Right lobe of liver (tissue), 6 donors: ENCODE measurements at regions not wholly inside any gene's neighbourhood (a gene's known extent, or its start where the extent isn't known, plus 50 kb on each side); places are given as distances from the start of the nearest gene placed in this dataset.

Experiments
- ATAC-seq, 4 donors: fragments of 200-7000 bp; cut with Tn5 transposase; one replicate each; pipeline ENCODE4 v1.9.1; 2020; ENCODE audit warnings: mild to moderate bottlenecking in 4 of 4, moderate library complexity in 4 of 4
- DNase-seq, 3 donors: peaks; one replicate each; pipeline ENCODE4 v3.0.0-alpha.2; 2020
- H3K27ac ChIP-seq, 3 donors: fragments of 200-600 bp; one replicate each; pipeline ENCODE4 v1.8.0; 2022
- H3K27me3 ChIP-seq, 2 donors: fragments of 200-600 bp; one replicate each; pipeline ENCODE4 v1.8.0; 2022
- H3K36me3 ChIP-seq, 4 donors: fragments of 200-600 bp; sonication (generic) in 1 of 4; one replicate each; pipeline versions ENCODE4 v1.5.1 to v1.8.0; 2017 to 2022; ENCODE audit warnings: control low read depth in 1 of 4
- H3K4me1 ChIP-seq, 4 donors: fragments of 200-600 bp; sonication (generic) in 1 of 4; one replicate each; pipeline versions ENCODE4 v1.5.1 to v1.8.0; 2017 to 2022; ENCODE audit warnings: control low read depth in 1 of 4
- H3K4me3 ChIP-seq, 3 donors: fragments of 200-600 bp; one replicate each; pipeline ENCODE4 v1.8.0; 2022
- H3K9me3 ChIP-seq, 4 donors: fragments of 200-600 bp; sonication (generic) in 1 of 4; one replicate each; pipeline versions ENCODE4 v1.5.1 to v1.8.0; 2017 to 2022; ENCODE audit warnings: control low read depth in 1 of 4
- POLR2A ChIP-seq: fragments of 450-650 bp; IDR thresholded peaks from one replicate; pipeline ENCODE4 v1.6.1; 2017; ENCODE audit warnings: antibody characterized with exemption, mild to moderate bottlenecking
- WGBS: methylation state at CpG from one replicate; pipeline ENCODE4 v1.1.6; 2018; ENCODE audit warnings: low coverage, low lambda C conversion rate; ENCODE audit not compliant: insufficient coverage; ENCODE audit errors: missing lambda C conversion rate; 5-methylcytosine and 5-hydroxymethylcytosine counted together
- intact Hi-C, 2 donors: fragments of 100-400 bp; cut with DNase I; formaldehyde crosslinking; loops; one replicate each; pipeline versions ENCODE4 v1.11.2 to v1.14.1; 2022
- TF ChIP-seq, protein P1 (sequence below), 4 donors: fragments of 200-600 bp in 3 of 4; fragments of 450-650 bp in 1 of 4; IDR thresholded peaks; one replicate each; pipeline versions ENCODE4 v1.5.1 to v1.8.0; 2016 to 2022; ENCODE audit warnings: antibody characterized with exemption in 4 of 4, mild to moderate bottlenecking in 2 of 4
- donor health status: DM: no; HTN: yes; CAD: no.
- donor health status: DM: no; HTN: no; CAD: no.
- donor health status: DM: no; HTN: no; CAD: no.
- donor health status: DM: no; HTN: yes; CAD: no.
- donor health status: DM: no; HTN: yes; CAD: no.

DNA sequence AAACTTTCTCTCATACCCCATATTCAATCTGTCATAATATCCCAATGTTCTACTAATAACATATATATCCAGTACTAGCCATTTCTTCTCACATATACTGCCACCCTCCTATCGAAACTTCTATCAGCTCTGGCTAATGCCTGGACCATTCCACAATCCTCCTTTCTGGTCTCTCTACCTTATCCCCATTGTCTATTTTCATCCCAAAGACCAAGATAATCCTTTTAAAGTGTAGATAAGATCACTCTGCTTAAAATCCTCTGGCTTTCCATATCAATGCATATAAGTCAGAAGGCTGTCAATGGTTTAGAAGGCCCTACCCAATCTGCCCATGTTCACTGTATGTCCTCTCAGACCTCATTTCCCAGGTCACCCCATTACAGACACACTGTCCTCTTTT, 229.6 kb downstream of the ZEB2 start:
- WGBS = 92% methylated on average over 1 of the region's 1 CpG

DNA sequence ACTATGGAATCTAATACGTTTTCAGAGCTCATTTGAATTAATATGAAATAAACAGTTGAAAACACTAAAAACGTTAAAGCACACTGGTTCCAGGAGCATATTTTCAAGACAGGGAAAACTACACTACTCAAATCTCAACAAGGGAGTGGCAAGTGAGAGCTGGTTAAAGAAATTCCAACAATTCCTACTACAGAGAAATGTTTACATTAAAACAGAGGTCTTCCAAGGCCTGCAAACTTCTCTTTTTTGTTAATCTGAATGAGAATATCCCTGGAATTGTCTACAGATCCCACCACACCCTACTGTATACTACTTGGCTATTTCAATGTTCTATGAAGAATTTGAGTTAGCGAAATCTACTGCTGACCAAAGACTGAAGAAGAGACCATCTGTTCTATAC, 231.5 kb downstream of the ZEB2 start:
- H3K36me3 ChIP-seq = no peaks in the 10 kb centered on the region
- H3K4me3 ChIP-seq = no peak overlapping the region
- H3K27ac ChIP-seq = no peak overlapping the region
- H3K27me3 ChIP-seq = no peaks in the 10 kb centered on the region
- H3K4me1 ChIP-seq = no peaks in the 10 kb centered on the region
- no peak for ATAC-seq
- TF ChIP-seq POLR2A = no peak
- TF ChIP-seq, protein P1, sequence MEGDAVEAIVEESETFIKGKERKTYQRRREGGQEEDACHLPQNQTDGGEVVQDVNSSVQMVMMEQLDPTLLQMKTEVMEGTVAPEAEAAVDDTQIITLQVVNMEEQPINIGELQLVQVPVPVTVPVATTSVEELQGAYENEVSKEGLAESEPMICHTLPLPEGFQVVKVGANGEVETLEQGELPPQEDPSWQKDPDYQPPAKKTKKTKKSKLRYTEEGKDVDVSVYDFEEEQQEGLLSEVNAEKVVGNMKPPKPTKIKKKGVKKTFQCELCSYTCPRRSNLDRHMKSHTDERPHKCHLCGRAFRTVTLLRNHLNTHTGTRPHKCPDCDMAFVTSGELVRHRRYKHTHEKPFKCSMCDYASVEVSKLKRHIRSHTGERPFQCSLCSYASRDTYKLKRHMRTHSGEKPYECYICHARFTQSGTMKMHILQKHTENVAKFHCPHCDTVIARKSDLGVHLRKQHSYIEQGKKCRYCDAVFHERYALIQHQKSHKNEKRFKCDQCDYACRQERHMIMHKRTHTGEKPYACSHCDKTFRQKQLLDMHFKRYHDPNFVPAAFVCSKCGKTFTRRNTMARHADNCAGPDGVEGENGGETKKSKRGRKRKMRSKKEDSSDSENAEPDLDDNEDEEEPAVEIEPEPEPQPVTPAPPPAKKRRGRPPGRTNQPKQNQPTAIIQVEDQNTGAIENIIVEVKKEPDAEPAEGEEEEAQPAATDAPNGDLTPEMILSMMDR (IDR thresholded peaks at IDR 0.05) = no peak
- intact Hi-C loops = no loop called here
- WGBS = 73% methylated on average over 3 of the region's 3 CpGs
- no peak for DNase-seq
- H3K9me3 ChIP-seq = no peaks in the 10 kb centered on the region

More for the DNA sequence above, 229.6 kb downstream of the ZEB2 start:
- Histone ChIP-seq H3K9me3 (no peaks in the 10 kb centered on the region), H3K4me3 (no peak overlapping the region), H3K36me3 (no peaks in the 10 kb centered on the region), H3K4me1 (no peaks in the 10 kb centered on the region), H3K27ac (no peak overlapping the region), H3K27me3 (no peaks in the 10 kb centered on the region)
- ATAC-seq (no peak), DNase-seq (no peak)
- intact Hi-C loops = no loop called here
- no peak for TF ChIP-seq POLR2A
- TF ChIP-seq, protein P1 (IDR thresholded peaks at IDR 0.05) = no peak

DNA sequence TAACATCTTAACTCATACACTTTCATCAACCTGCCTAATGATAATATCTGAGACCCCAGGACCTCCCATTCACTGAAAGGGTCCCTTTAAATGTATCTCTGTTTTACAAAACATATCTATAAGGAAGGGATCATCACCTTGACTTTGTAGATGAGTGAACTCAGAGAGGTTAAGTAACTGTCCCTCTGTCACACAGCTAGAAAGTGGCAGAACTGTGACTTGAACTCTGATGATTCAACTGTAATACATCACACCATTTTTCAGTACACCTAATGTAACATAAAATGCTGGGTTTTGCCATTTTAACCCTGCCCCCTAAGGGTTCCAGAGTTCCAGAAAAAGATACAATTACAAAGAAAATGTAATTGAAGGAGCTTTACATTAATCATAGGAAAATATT, 234.6 kb downstream of the ZEB2 start:
- Histone ChIP-seq H3K27ac (no peak overlapping the region), H3K4me1 (no peaks in the 10 kb centered on the region), H3K27me3 (no peaks in the 10 kb centered on the region), H3K4me3 (no peak overlapping the region), H3K36me3 (no peaks in the 10 kb centered on the region), H3K9me3 (no peaks in the 10 kb centered on the region)
- TF ChIP-seq, protein P1 (IDR thresholded peaks at IDR 0.05) = no peak
- no peak for TF ChIP-seq POLR2A
- intact Hi-C loops = no loop called here
- DNase-seq (no peak), ATAC-seq (no peak)

DNA sequence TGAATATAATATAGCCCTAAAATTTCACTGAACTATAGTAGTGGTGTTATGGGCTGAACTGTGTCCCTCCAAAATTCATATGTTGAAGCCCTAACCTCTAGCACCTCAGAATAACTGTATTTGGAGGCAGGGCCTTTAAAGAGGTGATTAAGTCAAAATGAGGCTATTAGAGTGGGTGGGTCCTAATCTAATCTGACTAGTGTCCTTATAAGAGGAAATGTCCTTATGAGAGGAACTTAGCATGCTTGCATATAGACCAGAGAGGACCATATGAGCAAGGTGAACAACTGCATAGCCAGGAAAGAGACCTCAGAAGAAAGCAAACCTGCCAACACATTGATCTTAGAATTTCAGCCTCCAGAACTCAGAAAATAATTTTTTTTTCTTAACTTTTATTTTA, 238.4 kb downstream of the ZEB2 start:
- Histone ChIP-seq H3K27ac (no peak overlapping the region), H3K9me3 (no peaks in the 10 kb centered on the region), H3K36me3 (no peaks in the 10 kb centered on the region), H3K4me3 (no peak overlapping the region), H3K27me3 (no peaks in the 10 kb centered on the region), H3K4me1 (no peaks in the 10 kb centered on the region)
- ATAC-seq (no peak), DNase-seq (no peak)
- intact Hi-C loops = no loop called here
- no peak for TF ChIP-seq POLR2A
- TF ChIP-seq, protein P1 (IDR thresholded peaks at IDR 0.05) = no peak

DNA sequence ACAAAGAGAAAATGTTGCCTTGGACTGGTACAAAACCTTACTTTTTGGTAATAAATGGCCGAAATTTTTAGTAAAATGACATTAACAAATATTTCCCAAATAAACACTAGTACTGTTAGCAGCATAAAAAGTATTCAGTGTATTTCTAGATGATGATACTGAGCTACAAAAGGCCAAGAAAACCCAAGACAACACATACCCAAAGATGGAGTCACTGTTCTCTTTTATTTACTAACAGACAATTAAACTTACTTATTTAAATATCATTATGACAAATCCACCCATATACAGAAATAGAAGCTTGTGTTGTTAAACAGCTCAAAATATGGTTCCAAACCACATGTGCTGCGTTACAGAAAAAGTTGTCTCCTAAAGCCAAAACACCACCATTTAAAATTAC, 239.9 kb downstream of the ZEB2 start:
- no peaks in the 10 kb centered on the region for H3K36me3 ChIP-seq
- H3K4me1 ChIP-seq = no peaks in the 10 kb centered on the region
- no peaks in the 10 kb centered on the region for H3K9me3 ChIP-seq
- 85% methylated on average over 2 of the region's 2 CpGs for WGBS
- DNase-seq = no peak
- intact Hi-C loops = no loop called here
- no peak for ATAC-seq
- no peak overlapping the region for H3K27ac ChIP-seq
- H3K4me3 ChIP-seq = no peak overlapping the region
- no peak for TF ChIP-seq POLR2A
- TF ChIP-seq, protein P1 (IDR thresholded peaks at IDR 0.05) = no peak
- H3K27me3 ChIP-seq = no peaks in the 10 kb centered on the region
